Breast epithelium (tissue), 4 donors: ENCODE measurements at regions not wholly inside any gene's neighbourhood (a gene's known extent, or its start where the extent isn't known, plus 50 kb on each side); places are given as distances from the start of the nearest gene placed in this dataset.

Experiments
- DNase-seq, 2 donors: peaks; one replicate each; pipeline ENCODE4 v3.0.0-alpha.2; 2019; ENCODE audit warnings: low spot score in 2 of 2
- H3K27ac ChIP-seq, 2 donors: fragments of 200-600 bp; sonication (generic) in 1 of 2; one replicate each; pipeline ENCODE4 v1.5.1; 2016 to 2019; ENCODE audit warnings: mild to moderate bottlenecking in 1 of 2
- H3K27me3 ChIP-seq, 2 donors: fragments of 200-600 bp; sonication (generic) in 1 of 2; one replicate each; pipeline versions ENCODE4 v1.5.1 to v1.6.0; 2017 to 2019; ENCODE audit warnings: control low read depth in 1 of 2, mild to moderate bottlenecking in 1 of 2
- H3K36me3 ChIP-seq: fragments of 200-600 bp; one replicate; pipeline ENCODE4 v1.5.1; 2019
- H3K4me1 ChIP-seq, 2 donors: fragments of 200-600 bp; sonication (generic); one replicate each; pipeline ENCODE4 v1.5.1; 2016 to 2019; ENCODE audit warnings: control low read depth in 1 of 2
- H3K4me3 ChIP-seq, 3 donors: fragments of 200-600 bp; sonication (generic); 1 replicate in 2 of 3; 2 replicates in 1 of 3; pipeline ENCODE4 v1.5.1; 2016 to 2019; ENCODE audit warnings: mild to moderate bottlenecking in 3 of 3, moderate library complexity in 2 of 3
- H3K9me3 ChIP-seq, 2 donors: fragments of 200-600 bp; sonication (generic) in 1 of 2; one replicate each; pipeline ENCODE4 v1.5.1; 2016 to 2019; ENCODE audit warnings: control low read depth in 1 of 2
- POLR2A ChIP-seq: fragments of 450-650 bp; IDR thresholded peaks from one replicate; pipeline ENCODE4 v1.6.1; 2016; ENCODE audit warnings: antibody characterized with exemption, mild to moderate bottlenecking, moderate library complexity
- POLR2AphosphoS5 ChIP-seq, 3 donors: sonication (generic); formaldehyde crosslinking; IDR thresholded peaks; one replicate each; pipeline ENCODE4 v1.6.1; 2017; ENCODE audit warnings: antibody characterized with exemption in 3 of 3
- intact Hi-C: fragments of 100-400 bp; cut with DNase I; formaldehyde crosslinking; loops from one replicate; pipeline ENCODE4 v1.15.1; 2023; ENCODE audit warnings: low total_unique reads
- TF ChIP-seq, protein P1 (sequence below), 3 donors: fragments of 450-650 bp; IDR thresholded peaks; one replicate each; pipeline ENCODE4 v1.5.1; 2016 to 2017; ENCODE audit warnings: antibody characterized with exemption in 3 of 3, mild to moderate bottlenecking in 3 of 3, moderate library complexity in 3 of 3

DNA sequence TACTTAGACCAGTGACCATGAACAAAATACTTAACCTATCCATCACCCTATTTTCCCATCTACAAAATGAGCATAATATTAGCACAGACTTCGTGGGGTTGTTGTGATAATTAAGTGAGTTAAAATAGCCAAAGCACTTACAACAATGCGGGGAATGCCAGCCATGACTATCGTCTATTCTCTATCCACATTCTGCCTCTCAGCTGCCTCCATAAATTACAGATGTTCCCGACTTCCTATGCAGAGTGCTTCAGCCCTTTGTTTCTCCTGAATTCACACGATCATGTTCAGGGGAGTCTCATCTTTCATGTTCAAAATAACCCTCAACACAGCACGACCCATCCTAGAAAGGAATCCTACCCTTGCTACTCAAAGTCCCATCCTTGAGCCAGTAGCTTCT is 211.6 kb downstream of the EN1 start:
- Histone ChIP-seq H3K36me3 (no peaks in the 10 kb centered on the region), H3K27ac (no peak overlapping the region), H3K4me1 (no peaks in the 10 kb centered on the region), H3K27me3 (peaks cover 0 to 3% of the 10 kb centered on the region in 2 donors), H3K9me3 (no peaks in the 10 kb centered on the region), H3K4me3 (no peak overlapping the region)
- no peak for DNase-seq
- TF ChIP-seq, protein P1, sequence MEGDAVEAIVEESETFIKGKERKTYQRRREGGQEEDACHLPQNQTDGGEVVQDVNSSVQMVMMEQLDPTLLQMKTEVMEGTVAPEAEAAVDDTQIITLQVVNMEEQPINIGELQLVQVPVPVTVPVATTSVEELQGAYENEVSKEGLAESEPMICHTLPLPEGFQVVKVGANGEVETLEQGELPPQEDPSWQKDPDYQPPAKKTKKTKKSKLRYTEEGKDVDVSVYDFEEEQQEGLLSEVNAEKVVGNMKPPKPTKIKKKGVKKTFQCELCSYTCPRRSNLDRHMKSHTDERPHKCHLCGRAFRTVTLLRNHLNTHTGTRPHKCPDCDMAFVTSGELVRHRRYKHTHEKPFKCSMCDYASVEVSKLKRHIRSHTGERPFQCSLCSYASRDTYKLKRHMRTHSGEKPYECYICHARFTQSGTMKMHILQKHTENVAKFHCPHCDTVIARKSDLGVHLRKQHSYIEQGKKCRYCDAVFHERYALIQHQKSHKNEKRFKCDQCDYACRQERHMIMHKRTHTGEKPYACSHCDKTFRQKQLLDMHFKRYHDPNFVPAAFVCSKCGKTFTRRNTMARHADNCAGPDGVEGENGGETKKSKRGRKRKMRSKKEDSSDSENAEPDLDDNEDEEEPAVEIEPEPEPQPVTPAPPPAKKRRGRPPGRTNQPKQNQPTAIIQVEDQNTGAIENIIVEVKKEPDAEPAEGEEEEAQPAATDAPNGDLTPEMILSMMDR (IDR thresholded peaks at IDR 0.05): no peak
- TF ChIP-seq POLR2AphosphoS5 (IDR thresholded peaks at IDR 0.05) (no peak), POLR2A (no peak)
- intact Hi-C loops: no loop called here

DNA sequence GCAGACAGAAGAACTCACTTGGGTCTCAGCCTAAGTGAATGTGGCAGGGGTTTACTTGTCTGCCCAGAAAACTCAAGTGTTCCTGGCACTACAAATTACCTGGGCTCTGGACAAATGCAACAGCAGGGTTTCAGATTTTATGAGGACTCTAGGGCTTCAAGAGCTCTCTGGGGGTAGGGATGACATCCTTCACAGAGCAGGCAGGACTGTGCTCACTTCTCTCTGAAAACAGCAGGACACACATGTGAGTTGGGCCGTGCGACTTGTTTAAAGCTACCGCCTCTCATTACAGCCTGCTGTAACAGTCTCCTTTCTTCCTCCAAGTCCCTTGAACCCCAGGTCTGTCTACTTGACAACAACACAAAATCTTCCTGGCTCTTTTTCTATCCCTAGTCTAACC is 212.6 kb downstream of the EN1 start:
- Histone ChIP-seq H3K9me3 (no peaks in the 10 kb centered on the region), H3K27me3 (peaks cover 0 to 3% of the 10 kb centered on the region in 2 donors), H3K4me1 (no peaks in the 10 kb centered on the region), H3K4me3 (no peak overlapping the region), H3K36me3 (no peaks in the 10 kb centered on the region), H3K27ac (no peak overlapping the region)
- intact Hi-C loops: no loop called here
- TF ChIP-seq, protein P1 (IDR thresholded peaks at IDR 0.05): no peak
- TF ChIP-seq POLR2AphosphoS5 (IDR thresholded peaks at IDR 0.05) (no peak), POLR2A (no peak)
- DNase-seq: no peak

DNA sequence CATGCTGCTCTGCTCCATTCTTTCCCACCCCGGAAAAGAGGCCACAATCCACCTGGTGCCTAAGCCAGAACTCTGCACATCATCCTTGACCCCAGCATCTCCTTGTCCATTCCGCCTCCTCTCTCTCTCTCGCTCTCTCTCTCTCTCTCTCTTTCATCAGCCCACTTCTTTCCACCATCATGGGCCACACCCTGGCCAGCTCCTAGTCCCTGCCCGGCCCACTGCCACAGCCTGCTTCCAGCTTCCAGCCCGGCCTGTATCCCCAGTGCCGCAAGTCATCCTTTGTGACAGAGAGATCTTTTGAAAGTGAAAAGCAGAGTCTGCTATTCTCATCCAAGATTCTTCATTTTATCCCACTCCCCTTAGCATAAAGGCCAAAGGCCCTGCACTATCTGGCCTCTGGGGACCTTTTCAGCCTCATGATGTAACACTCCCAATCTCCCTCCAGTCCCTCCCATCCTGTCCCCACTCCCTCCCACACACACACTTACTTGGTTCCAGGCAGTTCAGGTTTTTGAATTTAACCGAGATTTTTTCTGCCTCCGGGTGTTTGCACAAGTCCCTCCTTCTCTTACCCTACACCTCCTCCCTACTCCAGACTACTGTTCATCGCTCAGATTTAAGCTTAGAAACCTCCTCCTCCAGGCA is 214.0 kb downstream of the EN1 start:
- intact Hi-C loops: no loop called here
- no peak overlapping the region for H3K27ac ChIP-seq
- no peaks in the 10 kb centered on the region for H3K9me3 ChIP-seq
- TF ChIP-seq, protein P1 (IDR thresholded peaks at IDR 0.05): no peak
- TF ChIP-seq POLR2A (no peak), POLR2AphosphoS5 (IDR thresholded peaks at IDR 0.05) (no peak)
- peaks cover 0 to 3% of the 10 kb centered on the region in 2 donors for H3K27me3 ChIP-seq
- no peaks in the 10 kb centered on the region for H3K36me3 ChIP-seq
- no peaks in the 10 kb centered on the region for H3K4me1 ChIP-seq
- H3K4me3 ChIP-seq: no peak overlapping the region
- no peak for DNase-seq

DNA sequence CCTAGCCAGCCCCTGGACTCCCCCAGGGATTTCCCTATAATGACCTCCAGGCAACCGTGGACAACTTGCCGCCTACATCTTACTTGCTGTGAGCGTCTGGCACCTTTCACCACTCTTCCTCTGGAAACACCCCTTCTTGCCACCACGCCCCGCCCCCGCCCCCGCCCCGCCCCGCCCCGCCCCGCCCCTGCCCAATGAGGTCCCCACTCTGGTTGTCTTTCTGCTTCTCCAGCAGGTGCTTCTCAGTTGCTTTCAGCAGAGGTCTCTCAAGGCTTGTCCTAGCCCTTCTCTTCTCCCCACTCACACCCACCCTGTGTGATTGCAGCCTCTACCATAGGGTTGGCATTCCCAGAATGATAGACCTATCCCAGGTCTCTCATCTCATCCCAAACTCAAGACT is 214.5 kb downstream of the EN1 start:
- no peak overlapping the region for H3K27ac ChIP-seq
- no peaks in the 10 kb centered on the region for H3K4me1 ChIP-seq
- H3K36me3 ChIP-seq: no peaks in the 10 kb centered on the region
- no peak for TF ChIP-seq POLR2AphosphoS5 (IDR thresholded peaks at IDR 0.05)
- no peak for TF ChIP-seq POLR2A
- TF ChIP-seq, protein P1 (IDR thresholded peaks at IDR 0.05): no peak
- no peak overlapping the region for H3K4me3 ChIP-seq
- no peak for DNase-seq
- intact Hi-C loops: no loop called here
- H3K27me3 ChIP-seq: peaks cover 0 to 3% of the 10 kb centered on the region in 2 donors
- H3K9me3 ChIP-seq: no peaks in the 10 kb centered on the region

DNA sequence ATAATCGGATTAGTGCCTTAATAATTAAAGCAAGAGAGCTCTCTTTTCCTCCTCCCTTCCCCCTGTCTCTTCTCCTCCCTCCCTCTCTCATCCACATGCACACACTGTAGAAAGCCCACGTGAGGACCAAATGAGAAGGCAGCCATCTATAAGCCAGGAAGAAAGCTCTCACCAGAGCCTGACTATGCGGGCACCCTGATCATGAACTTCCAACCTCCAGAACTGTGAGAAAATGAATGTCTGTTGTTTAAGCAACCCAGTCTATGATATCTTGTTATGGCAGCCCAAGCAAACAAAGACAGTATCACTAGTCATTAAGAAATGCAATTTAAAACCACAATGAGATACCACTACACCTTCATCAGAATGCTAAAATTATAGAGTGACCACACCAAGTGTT is 220.3 kb downstream of the EN1 start:
- no peak for TF ChIP-seq POLR2A
- TF ChIP-seq, protein P1 (IDR thresholded peaks at IDR 0.05): no peak
- no peak for TF ChIP-seq POLR2AphosphoS5 (IDR thresholded peaks at IDR 0.05)

More for the DNA sequence above, 220.3 kb downstream of the EN1 start:
- Histone ChIP-seq H3K27me3 (no peaks in the 10 kb centered on the region), H3K4me3 (no peak overlapping the region), H3K4me1 (no peaks in the 10 kb centered on the region), H3K9me3 (no peaks in the 10 kb centered on the region), H3K36me3 (no peaks in the 10 kb centered on the region), H3K27ac (no peak overlapping the region)
- no peak for DNase-seq
- intact Hi-C loops: no loop called here
